Sciatic nerve (tissue), 2 donors: ENCODE measurements at regions not wholly inside any gene's neighbourhood (a gene's known extent, or its start where the extent isn't known, plus 50 kb on each side); places are given as distances from the start of the nearest gene placed in this dataset.

Source experiments
- ATAC-seq: fragments of 200-7000 bp; cut with Tn5 transposase; one replicate; pipeline ENCODE4 v1.9.1; 2020; ENCODE audit warnings: mild to moderate bottlenecking, moderate library complexity
- DNase-seq: peaks from one replicate; pipeline ENCODE4 v3.0.0-alpha.2; 2020; ENCODE audit warnings: low spot score
- intact Hi-C: fragments of 100-400 bp; cut with DNase I; formaldehyde crosslinking; loops from one replicate; pipeline ENCODE4 v1.14.2; 2022
- donor health status: DM: no; HTN: no; CAD: no.
- donor health status: DM: no; HTN: no; CAD: no.

GRCh38 chr16:52817696-52818095 is 235.0 kb downstream of the CHD9NB start:
- intact Hi-C loops, result no loop called here
- ATAC-seq (no peak), DNase-seq (no peak)

- ATAC-seq (no peak), DNase-seq (no peak)
- intact Hi-C loops, result no loop called here
Observed at GRCh38 chr16:52816993-52817392, 235.7 kb downstream of the CHD9NB start.

- intact Hi-C loops, result no loop called here
- ATAC-seq, result no peak
- no peak for DNase-seq
Observed at GRCh38 chr16:52812678-52813556, 239.8 kb downstream of the CHD9NB start.

GRCh38 chr16:52805559-52806168 is 247.0 kb downstream of the CHD9NB start:
- DNase-seq (no peak), ATAC-seq (no peak)
- intact Hi-C loops, result no loop called here

GRCh38 chr16:52800432-52800831 is 252.3 kb downstream of the CHD9NB start:
- no peak for DNase-seq
- intact Hi-C loops, result no loop called here
- ATAC-seq, result no peak

GRCh38 chr16:52799149-52799548 is 252.2 kb upstream of the TOX3 start:
- DNase-seq (no peak), ATAC-seq (no peak)
- intact Hi-C loops, result no loop called here

- no peak for ATAC-seq
- no peak for DNase-seq
- intact Hi-C loops, result no loop called here
Observed at GRCh38 chr16:52787709-52788108, 240.8 kb upstream of the TOX3 start.

GRCh38 chr16:52786091-52786490 is 239.1 kb upstream of the TOX3 start:
- intact Hi-C loops, result no loop called here
- no peak for ATAC-seq
- DNase-seq, result no peak

- ATAC-seq (no peak), DNase-seq (no peak)
- intact Hi-C loops, result no loop called here
Observed at GRCh38 chr16:52785653-52786052, 238.7 kb upstream of the TOX3 start.

- no peak for DNase-seq
- ATAC-seq, result no peak
- intact Hi-C loops, result no loop called here
Observed at GRCh38 chr16:52783616-52784015, 236.7 kb upstream of the TOX3 start.

- intact Hi-C loops, result no loop called here
- DNase-seq (no peak), ATAC-seq (no peak)
Observed at GRCh38 chr16:52781005-52781630, 234.2 kb upstream of the TOX3 start.

- DNase-seq (no peak), ATAC-seq (no peak)
- intact Hi-C loops, result no loop called here
Observed at GRCh38 chr16:52773026-52773425, 226.1 kb upstream of the TOX3 start.

- ATAC-seq (no peak), DNase-seq (no peak)
- intact Hi-C loops, result no loop called here
Observed at GRCh38 chr16:52770828-52771227, 223.9 kb upstream of the TOX3 start.

GRCh38 chr16:52758473-52758855 is 211.5 kb upstream of the TOX3 start:
- no peak for ATAC-seq
- intact Hi-C loops, result no loop called here

GRCh38 chr16:52757746-52758472 is 211.0 kb upstream of the TOX3 start:
- no peak for DNase-seq
- intact Hi-C loops, result no loop called here
- ATAC-seq, result no peak

More at GRCh38 chr16:52758473-52758855, 211.5 kb upstream of the TOX3 start:
- DNase-seq, result no peak

GRCh38 chr16:52756812-52757517 is 210.0 kb upstream of the TOX3 start:
- DNase-seq (no peak), ATAC-seq (no peak)
- intact Hi-C loops, result no loop called here

- no peak for DNase-seq
- intact Hi-C loops, result no loop called here
- no peak for ATAC-seq
Observed at GRCh38 chr16:52755396-52755795, 208.5 kb upstream of the TOX3 start.

- ATAC-seq (no peak), DNase-seq (no peak)
- intact Hi-C loops, result no loop called here
Observed at GRCh38 chr16:52751035-52751434, 204.1 kb upstream of the TOX3 start.

- no peak for DNase-seq
- intact Hi-C loops, result no loop called here
- ATAC-seq, result no peak
Observed at GRCh38 chr16:52748741-52749140, 201.8 kb upstream of the TOX3 start.
